Testis (tissue), 2 donors: ENCODE measurements at regions not wholly inside any gene's neighbourhood (a gene's known extent, or its start where the extent isn't known, plus 50 kb on each side); places are given as distances from the start of the nearest gene placed in this dataset.

Experiments
- POLR2A ChIP-seq: fragments of 450-650 bp; IDR thresholded peaks from one replicate; pipeline ENCODE4 v1.6.1; 2017; ENCODE audit warnings: antibody characterized with exemption, mild to moderate bottlenecking, moderate library complexity
- TF ChIP-seq, protein P1 (sequence below), 3 experiments: fragments of 450-650 bp in 2 of 3; fragments of 200-600 bp in 1 of 3; sonication (generic) in 1 of 3; IDR thresholded peaks; one replicate each; pipeline ENCODE4 v1.5.1; 2016 to 2019; ENCODE audit warnings: antibody characterized with exemption in 3 of 3, mild to moderate bottlenecking in 2 of 3, moderate library complexity in 1 of 3

DNA sequence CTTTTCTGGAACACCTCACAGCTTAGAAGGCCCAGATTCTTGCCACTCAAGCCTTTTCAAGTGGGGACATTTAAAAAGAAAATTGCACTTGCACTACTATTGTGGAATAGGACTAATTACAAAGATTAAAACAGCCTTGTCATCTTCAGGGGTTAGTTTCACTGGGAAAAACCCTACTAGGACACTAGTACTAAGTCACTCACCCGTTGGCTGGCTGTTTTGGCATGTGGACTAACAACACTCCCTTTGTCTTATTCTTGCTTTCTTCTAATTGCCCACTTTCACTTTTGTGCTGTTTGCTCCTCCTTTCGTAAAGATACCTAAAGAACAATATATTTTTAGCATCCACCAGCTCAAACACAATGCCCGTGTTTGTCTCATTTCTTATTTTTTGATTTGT, 200.9 kb upstream of the MID1 start:
- TF ChIP-seq, protein P1, sequence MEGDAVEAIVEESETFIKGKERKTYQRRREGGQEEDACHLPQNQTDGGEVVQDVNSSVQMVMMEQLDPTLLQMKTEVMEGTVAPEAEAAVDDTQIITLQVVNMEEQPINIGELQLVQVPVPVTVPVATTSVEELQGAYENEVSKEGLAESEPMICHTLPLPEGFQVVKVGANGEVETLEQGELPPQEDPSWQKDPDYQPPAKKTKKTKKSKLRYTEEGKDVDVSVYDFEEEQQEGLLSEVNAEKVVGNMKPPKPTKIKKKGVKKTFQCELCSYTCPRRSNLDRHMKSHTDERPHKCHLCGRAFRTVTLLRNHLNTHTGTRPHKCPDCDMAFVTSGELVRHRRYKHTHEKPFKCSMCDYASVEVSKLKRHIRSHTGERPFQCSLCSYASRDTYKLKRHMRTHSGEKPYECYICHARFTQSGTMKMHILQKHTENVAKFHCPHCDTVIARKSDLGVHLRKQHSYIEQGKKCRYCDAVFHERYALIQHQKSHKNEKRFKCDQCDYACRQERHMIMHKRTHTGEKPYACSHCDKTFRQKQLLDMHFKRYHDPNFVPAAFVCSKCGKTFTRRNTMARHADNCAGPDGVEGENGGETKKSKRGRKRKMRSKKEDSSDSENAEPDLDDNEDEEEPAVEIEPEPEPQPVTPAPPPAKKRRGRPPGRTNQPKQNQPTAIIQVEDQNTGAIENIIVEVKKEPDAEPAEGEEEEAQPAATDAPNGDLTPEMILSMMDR (IDR thresholded peaks at IDR 0.05) = no peak
- TF ChIP-seq POLR2A = no peak
